Esophagus squamous epithelium (tissue), 4 donors: ENCODE measurements at regions not wholly inside any gene's neighbourhood (a gene's known extent, or its start where the extent isn't known, plus 50 kb on each side); places are given as distances from the start of the nearest gene placed in this dataset.

Experiments
- POLR2A ChIP-seq, 4 donors: fragments of 450-650 bp; IDR thresholded peaks; one replicate each; pipeline ENCODE4 v1.6.1; 2017; ENCODE audit warnings: antibody characterized with exemption in 4 of 4, mild to moderate bottlenecking in 4 of 4, moderate library complexity in 3 of 4
- TF ChIP-seq, protein P1 (sequence below), 6 experiments: fragments of 450-650 bp in 4 of 6; fragments of 200-600 bp in 2 of 6; sonication (generic) in 2 of 6; IDR thresholded peaks; one replicate each; pipeline ENCODE4 v1.5.1; 2016 to 2019; ENCODE audit warnings: antibody characterized with exemption in 6 of 6, mild to moderate bottlenecking in 4 of 6, moderate library complexity in 4 of 6

DNA sequence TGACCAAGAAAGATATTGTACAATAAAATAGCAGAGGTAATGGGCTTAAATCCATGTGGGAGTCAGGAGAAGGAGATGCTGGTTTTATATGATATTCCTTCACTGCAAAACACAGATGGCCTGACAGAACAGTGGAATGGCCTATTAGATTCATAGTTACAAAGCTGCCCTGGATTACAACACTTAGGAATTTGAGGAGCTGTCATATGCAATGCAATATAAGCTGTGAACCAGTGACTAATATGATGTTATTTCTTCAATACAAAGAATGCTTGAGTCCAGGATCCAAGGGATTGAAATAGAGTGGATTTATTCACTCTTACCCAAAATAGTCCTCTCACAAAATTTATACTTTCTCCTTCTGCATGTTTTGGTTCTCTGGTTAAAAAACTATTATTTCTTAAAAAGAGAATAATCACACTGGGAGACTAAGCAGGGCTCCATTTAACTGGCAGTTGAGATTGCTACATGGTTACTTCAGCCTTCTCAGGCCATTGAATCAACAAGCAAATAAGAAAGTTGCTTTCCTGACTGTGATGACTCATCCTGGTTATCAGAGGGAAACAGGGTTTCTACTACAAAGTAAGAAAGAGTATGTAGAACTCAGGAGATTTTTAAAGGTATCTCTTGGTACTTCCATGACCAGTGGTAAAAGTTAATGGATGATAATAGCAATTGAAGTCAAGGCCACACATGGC, 79.8 kb upstream of the ZPLD1 start:
- no peak for TF ChIP-seq POLR2A (IDR thresholded peaks at IDR 0.05)
- TF ChIP-seq, protein P1, sequence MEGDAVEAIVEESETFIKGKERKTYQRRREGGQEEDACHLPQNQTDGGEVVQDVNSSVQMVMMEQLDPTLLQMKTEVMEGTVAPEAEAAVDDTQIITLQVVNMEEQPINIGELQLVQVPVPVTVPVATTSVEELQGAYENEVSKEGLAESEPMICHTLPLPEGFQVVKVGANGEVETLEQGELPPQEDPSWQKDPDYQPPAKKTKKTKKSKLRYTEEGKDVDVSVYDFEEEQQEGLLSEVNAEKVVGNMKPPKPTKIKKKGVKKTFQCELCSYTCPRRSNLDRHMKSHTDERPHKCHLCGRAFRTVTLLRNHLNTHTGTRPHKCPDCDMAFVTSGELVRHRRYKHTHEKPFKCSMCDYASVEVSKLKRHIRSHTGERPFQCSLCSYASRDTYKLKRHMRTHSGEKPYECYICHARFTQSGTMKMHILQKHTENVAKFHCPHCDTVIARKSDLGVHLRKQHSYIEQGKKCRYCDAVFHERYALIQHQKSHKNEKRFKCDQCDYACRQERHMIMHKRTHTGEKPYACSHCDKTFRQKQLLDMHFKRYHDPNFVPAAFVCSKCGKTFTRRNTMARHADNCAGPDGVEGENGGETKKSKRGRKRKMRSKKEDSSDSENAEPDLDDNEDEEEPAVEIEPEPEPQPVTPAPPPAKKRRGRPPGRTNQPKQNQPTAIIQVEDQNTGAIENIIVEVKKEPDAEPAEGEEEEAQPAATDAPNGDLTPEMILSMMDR (IDR thresholded peaks at IDR 0.05), result no peak
